ENCODE measurements at regions not wholly inside any gene's neighbourhood (a gene's known extent, or its start where the extent isn't known, plus 50 kb on each side); places are given as distances from the start of the nearest gene placed in this dataset. TPM values are rescaled to one million over a fixed set of nuclear protein-coding genes. Genes with fewer than 3 reads are reported as not detected.

DNA sequence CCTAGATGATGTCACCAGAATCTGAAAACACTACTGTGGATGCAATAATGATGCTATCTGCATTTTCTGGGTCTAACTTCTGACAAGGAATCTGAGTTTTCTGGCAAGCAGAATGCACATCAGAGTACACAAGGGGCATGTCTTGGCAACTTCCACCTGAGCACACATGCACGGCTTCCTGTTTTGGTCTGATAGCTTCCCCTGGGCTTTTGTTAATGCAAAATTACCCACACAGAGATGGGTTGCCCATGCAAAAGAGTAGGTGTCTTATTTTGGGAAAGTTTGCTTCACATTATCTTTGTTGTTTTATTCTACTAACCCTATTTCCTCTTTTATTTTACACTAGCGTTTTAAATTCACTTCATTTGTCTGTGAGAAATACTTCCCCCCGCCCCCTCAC, 74.2 kb upstream of the SATB1 start:
- Histone ChIP-seq H3K27ac (ENCODE audit: low read depth) (no peak overlapping the region), H3K4me3 (ENCODE audit: low read depth, low read length) (no peak overlapping the region), H3K4me1 (ENCODE audit: insufficient read depth) (no peaks in the 10 kb centered on the region), H3K36me3 (ENCODE audit: insufficient read depth) (no peaks in the 10 kb centered on the region)
- no peak for DNase-seq (ENCODE audit: extremely low spot score)
- 66% methylated on average over 3 of the region's 3 CpGs for WGBS

DNA sequence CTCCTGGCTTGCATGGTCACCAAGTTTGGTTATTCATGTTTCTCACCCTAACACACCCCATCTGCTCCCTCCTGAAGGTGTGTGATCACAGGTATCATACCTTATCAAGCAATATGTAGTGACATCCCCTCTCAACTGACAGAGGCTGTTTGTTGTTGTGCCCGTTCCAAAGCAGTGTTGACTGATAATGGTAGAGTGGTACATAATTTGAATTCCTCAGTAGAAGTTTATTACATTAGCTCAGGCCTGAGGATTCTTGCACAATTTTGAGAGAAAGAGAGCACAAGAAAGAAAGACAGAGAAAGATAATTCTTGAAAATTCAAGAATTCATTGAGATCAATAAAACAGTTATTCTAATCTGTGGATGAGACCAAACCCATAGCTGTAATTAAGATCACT, 69.1 kb upstream of the SATB1 start:
- no peak for DNase-seq (ENCODE audit: extremely low spot score)
- no peaks in the 10 kb centered on the region for H3K4me1 ChIP-seq (ENCODE audit: insufficient read depth)
- WGBS, result 84% methylated on average over 1 of the region's 1 CpG
- H3K27ac ChIP-seq (ENCODE audit: low read depth), result no peak overlapping the region
- no peak overlapping the region for H3K4me3 ChIP-seq (ENCODE audit: low read depth, low read length)
- H3K36me3 ChIP-seq (ENCODE audit: insufficient read depth), result no peaks in the 10 kb centered on the region

GRCh38 chr3:18489939-18490338, 64.8 kb upstream of the SATB1 start:
- no peak overlapping the region for H3K4me3 ChIP-seq (ENCODE audit: low read depth, low read length)
- H3K36me3 ChIP-seq (ENCODE audit: insufficient read depth), result no peaks in the 10 kb centered on the region
- no peaks in the 10 kb centered on the region for H3K4me1 ChIP-seq (ENCODE audit: insufficient read depth)
- no peak overlapping the region for H3K27ac ChIP-seq (ENCODE audit: low read depth)
- 92% methylated on average over 4 of the region's 4 CpGs for WGBS
- DNase-seq (ENCODE audit: extremely low spot score), result no peak

DNA sequence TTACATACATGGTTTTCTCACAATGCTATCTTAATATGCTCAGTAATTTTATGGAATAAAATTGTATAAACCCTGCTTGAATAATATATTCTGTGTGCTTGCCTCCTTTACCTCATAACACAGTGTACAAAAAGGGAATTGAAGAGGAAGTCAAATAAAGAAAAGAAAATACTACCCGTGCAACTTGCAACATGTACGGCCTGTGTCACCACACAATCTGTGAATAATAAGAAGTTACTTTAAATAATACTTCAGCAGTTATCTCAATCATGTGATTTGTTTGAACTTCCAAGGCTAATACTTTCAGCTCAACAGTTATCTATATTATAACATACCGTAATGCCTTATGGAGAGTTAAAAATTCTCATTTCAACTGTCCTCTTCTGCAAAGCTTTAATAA, 58.1 kb upstream of the SATB1 start:
- no peak overlapping the region for H3K27ac ChIP-seq (ENCODE audit: low read depth)
- H3K4me3 ChIP-seq (ENCODE audit: low read depth, low read length), result no peak overlapping the region
- H3K36me3 ChIP-seq (ENCODE audit: insufficient read depth), result no peaks in the 10 kb centered on the region
- DNase-seq (ENCODE audit: extremely low spot score), result no peak
- WGBS, result 59% methylated on average over 3 of the region's 3 CpGs
- H3K4me1 ChIP-seq (ENCODE audit: insufficient read depth), result no peaks in the 10 kb centered on the region

DNA sequence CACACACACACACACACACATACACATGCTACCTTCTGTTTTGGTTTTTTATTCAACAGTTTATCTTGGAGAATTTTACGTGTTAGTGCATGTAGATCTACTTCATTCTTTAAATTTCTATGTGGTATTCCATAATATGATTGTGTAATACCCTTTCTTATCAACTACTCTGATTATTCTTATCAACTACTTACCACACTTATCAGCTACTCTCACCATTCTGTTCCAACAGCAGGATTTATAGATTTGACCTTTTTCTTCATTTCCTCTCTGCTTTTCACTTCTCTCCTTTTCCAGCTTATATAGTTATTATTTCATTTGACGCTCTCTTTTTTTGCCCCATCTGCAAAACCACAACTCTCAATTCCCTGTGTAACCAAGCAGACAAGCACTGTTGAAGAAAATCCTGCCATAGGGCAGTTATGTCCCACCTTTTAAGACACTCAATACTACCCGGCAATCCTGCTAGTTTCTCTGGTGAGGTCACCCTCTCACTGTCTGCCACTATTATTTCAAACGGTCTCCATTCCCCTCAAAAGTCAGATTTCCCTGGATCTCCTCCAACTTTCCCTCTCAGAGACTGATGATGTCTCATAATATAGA, 56.9 kb upstream of the SATB1 start:
- DNase-seq (ENCODE audit: extremely low spot score), result no peak
- no peaks in the 10 kb centered on the region for H3K36me3 ChIP-seq (ENCODE audit: insufficient read depth)
- no peak overlapping the region for H3K27ac ChIP-seq (ENCODE audit: low read depth)
- 30% methylated on average over 4 of the region's 4 CpGs for WGBS
- no peak overlapping the region for H3K4me3 ChIP-seq (ENCODE audit: low read depth, low read length)
- H3K4me1 ChIP-seq (ENCODE audit: insufficient read depth), result no peaks in the 10 kb centered on the region

DNA sequence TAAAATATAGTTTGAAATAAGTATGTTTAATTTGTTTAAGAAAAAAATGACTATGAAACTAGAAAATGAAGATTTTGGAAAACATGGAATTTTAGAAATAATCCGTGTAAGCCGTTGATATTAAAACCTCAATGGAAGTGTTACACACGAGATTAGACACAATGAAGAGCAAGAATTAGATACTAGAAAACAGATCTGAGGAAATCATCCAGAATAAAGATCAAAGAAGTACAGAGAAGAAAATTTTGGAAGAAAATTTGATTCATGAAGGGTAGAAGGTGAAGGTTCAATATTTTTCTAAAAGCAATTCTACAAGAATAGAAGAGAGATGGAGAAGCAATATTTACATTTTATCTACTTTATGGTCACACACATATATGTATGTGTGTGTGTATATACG, 52.5 kb upstream of the SATB1 start:
- Histone ChIP-seq H3K36me3 (ENCODE audit: insufficient read depth) (no peaks in the 10 kb centered on the region), H3K27ac (ENCODE audit: low read depth) (no peak overlapping the region), H3K4me1 (ENCODE audit: insufficient read depth) (no peaks in the 10 kb centered on the region), H3K4me3 (ENCODE audit: low read depth, low read length) (no peak overlapping the region)
- DNase-seq (ENCODE audit: extremely low spot score), result no peak
- 66% methylated on average over 4 of the region's 4 CpGs for WGBS

Small RNAs in the stretch of these regions (small RNA-seq; reads per million reads assigned to genes)
- not detected for gene RNU6-138P

Data from urinary bladder (tissue), 4 donors.